GM12891 (cell line): ENCODE measurements at regions not wholly inside any gene's neighbourhood (a gene's known extent, or its start where the extent isn't known, plus 50 kb on each side); places are given as distances from the start of the nearest gene placed in this dataset.

ENCODE experiments used
- POLR2A ChIP-seq: IDR thresholded peaks from 2 replicates; pipeline ENCODE4 v1.6.1; 2011; ENCODE audit warnings: low read depth, low read length, control low read depth
- POLR2AphosphoS5 ChIP-seq: IDR thresholded peaks from 2 replicates; pipeline ENCODE4 v1.6.1; 2011; ENCODE audit warnings: low read depth, low read length, control low read depth

GRCh38 chr5:10863763-10864383 is 102.8 kb upstream of the DAP start:
- TF ChIP-seq POLR2AphosphoS5: no peak
- no peak for TF ChIP-seq POLR2A
